ENCODE measurements at regions not wholly inside any gene's neighbourhood (a gene's known extent, or its start where the extent isn't known, plus 50 kb on each side); places are given as distances from the start of the nearest gene placed in this dataset.
"Not testable (repeated sequence)": the region's sequence is repeated elsewhere in the genome, so short reads cannot be mapped to it uniquely, and the experiment has no call there.

GRCh38 chr5:99438619-99439018, 509.8 kb upstream of the CHD1 start:
- DNase-seq (ENCODE audit: low spot score in 2 of 2) = no peak
- no peak overlapping the region for H3K4me3 ChIP-seq
- H3K36me3 ChIP-seq = no peaks in the 10 kb centered on the region
- no peak overlapping the region for H3K27ac ChIP-seq
- TF ChIP-seq POLR2A (IDR thresholded peaks at IDR 0.05) (no peak), POLR2AphosphoS5 (IDR thresholded peaks at IDR 0.05) (no peak), CTCF (IDR thresholded peaks at IDR 0.05) (no peak)
- H3K4me1 ChIP-seq = no peaks in the 10 kb centered on the region
- no peaks in the 10 kb centered on the region for H3K27me3 ChIP-seq
- intact Hi-C loops (cut with DNase I; ENCODE audit: low total_unique reads) = no loop called here
- H3K9me3 ChIP-seq = no peaks in the 10 kb centered on the region

GRCh38 chr5:99437986-99438385, 509.2 kb upstream of the CHD1 start:
- Histone ChIP-seq H3K9me3 (no peaks in the 10 kb centered on the region), H3K36me3 (no peaks in the 10 kb centered on the region), H3K4me1 (no peaks in the 10 kb centered on the region), H3K4me3 (no peak overlapping the region), H3K27ac (no peak overlapping the region), H3K27me3 (no peaks in the 10 kb centered on the region)
- intact Hi-C loops (cut with DNase I; ENCODE audit: low total_unique reads) = no loop called here
- DNase-seq (ENCODE audit: low spot score in 2 of 2) = no peak
- no peak for TF ChIP-seq POLR2AphosphoS5 (IDR thresholded peaks at IDR 0.05)
- no peak for TF ChIP-seq CTCF (IDR thresholded peaks at IDR 0.05)
- TF ChIP-seq POLR2A (IDR thresholded peaks at IDR 0.05) = no peak

- H3K27me3 ChIP-seq; H3K4me3 ChIP-seq; H3K4me1 ChIP-seq; intact Hi-C loops (cut with DNase I; ENCODE audit: low total_unique reads); H3K9me3 ChIP-seq; H3K27ac ChIP-seq; H3K36me3 ChIP-seq; DNase-seq (ENCODE audit: low spot score in 2 of 2): not testable (repeated sequence)
Observed at GRCh38 chr5:99423396-99423795, 494.6 kb upstream of the CHD1 start.

- H3K4me3 ChIP-seq; H3K4me1 ChIP-seq; H3K36me3 ChIP-seq; H3K9me3 ChIP-seq; H3K27me3 ChIP-seq; intact Hi-C loops (cut with DNase I; ENCODE audit: low total_unique reads); DNase-seq (ENCODE audit: low spot score in 2 of 2); H3K27ac ChIP-seq: not testable (repeated sequence)
Observed at GRCh38 chr5:99418640-99419039, 489.8 kb upstream of the CHD1 start.

- DNase-seq (ENCODE audit: low spot score in 2 of 2); H3K4me1 ChIP-seq; H3K27me3 ChIP-seq; H3K4me3 ChIP-seq; H3K27ac ChIP-seq; H3K9me3 ChIP-seq; intact Hi-C loops (cut with DNase I; ENCODE audit: low total_unique reads); H3K36me3 ChIP-seq: not testable (repeated sequence)
Observed at GRCh38 chr5:99410386-99410785, 481.6 kb upstream of the CHD1 start.

- H3K36me3 ChIP-seq; H3K27ac ChIP-seq; H3K9me3 ChIP-seq; DNase-seq (ENCODE audit: low spot score in 2 of 2); H3K4me1 ChIP-seq; intact Hi-C loops (cut with DNase I; ENCODE audit: low total_unique reads); H3K27me3 ChIP-seq; H3K4me3 ChIP-seq: not testable (repeated sequence)
Observed at GRCh38 chr5:99404764-99405302, 476.0 kb upstream of the CHD1 start.

- intact Hi-C loops (cut with DNase I; ENCODE audit: low total_unique reads); DNase-seq (ENCODE audit: low spot score in 2 of 2); H3K36me3 ChIP-seq; H3K4me1 ChIP-seq; H3K9me3 ChIP-seq; H3K4me3 ChIP-seq; H3K27me3 ChIP-seq; H3K27ac ChIP-seq: not testable (repeated sequence)
Observed at GRCh38 chr5:99400571-99400970, 471.8 kb upstream of the CHD1 start.

- no peak for TF ChIP-seq POLR2A (IDR thresholded peaks at IDR 0.05)
- no peak for TF ChIP-seq POLR2AphosphoS5 (IDR thresholded peaks at IDR 0.05)
- Histone ChIP-seq H3K27ac (no peak overlapping the region), H3K4me1 (no peaks in the 10 kb centered on the region), H3K4me3 (no peak overlapping the region), H3K27me3 (no peaks in the 10 kb centered on the region), H3K36me3 (no peaks in the 10 kb centered on the region), H3K9me3 (peaks cover 0 to 6% of the 10 kb centered on the region in 2 donors)
- intact Hi-C loops (cut with DNase I; ENCODE audit: low total_unique reads) = no loop called here
- DNase-seq (ENCODE audit: low spot score in 2 of 2) = no peak
Observed at GRCh38 chr5:99398976-99399375, 470.2 kb upstream of the CHD1 start.
